ENCODE measurements at regions not wholly inside any gene's neighbourhood (a gene's known extent, or its start where the extent isn't known, plus 50 kb on each side); places are given as distances from the start of the nearest gene placed in this dataset.

- TF ChIP-seq GATA3 (IDR thresholded peaks at IDR 0.05; ENCODE audit: low read depth, low read length) (no peak), GATA2 (IDR thresholded peaks at IDR 0.05; ENCODE audit: low read depth, low read length) (no peak)
These were observed 80.5 kb upstream of the KIF26B start for GRCh38 chr1:245074232-245074747.
